ENCODE measurements at regions not wholly inside any gene's neighbourhood (a gene's known extent, or its start where the extent isn't known, plus 50 kb on each side); places are given as distances from the start of the nearest gene placed in this dataset.

DNA sequence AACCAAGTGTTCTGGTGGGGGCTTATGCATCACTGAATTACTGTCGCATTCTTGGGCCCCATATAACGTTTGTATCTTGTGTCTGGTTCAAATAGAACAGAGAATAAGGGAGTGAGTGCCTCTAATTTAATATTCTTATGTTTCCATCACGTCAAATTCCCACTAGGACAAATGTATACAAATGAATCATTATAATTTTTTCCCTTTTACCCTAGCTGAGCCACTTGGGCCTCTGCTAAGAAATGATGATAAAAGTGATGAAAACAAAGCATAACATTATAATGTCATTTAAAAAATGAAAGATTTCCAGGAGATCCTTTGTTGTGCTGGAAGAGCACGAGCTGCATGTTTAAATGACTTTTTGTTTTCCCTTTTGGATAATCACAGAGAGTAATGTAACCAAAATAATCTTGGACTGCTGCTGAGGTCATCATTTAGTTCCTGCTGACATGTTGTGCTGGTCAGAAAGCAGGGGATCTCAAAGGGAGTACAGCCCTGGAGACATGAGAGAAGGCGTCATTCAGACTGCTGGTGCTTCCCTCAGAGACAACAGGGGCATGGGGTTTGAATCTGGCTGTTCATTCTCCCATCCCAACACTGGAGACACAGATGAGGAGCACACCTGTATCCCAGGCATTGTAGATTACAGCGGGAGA lies 105.1 kb upstream of the SCOC start:
- intact Hi-C loops (cut with DNase I; ENCODE audit: low total_unique reads): no loop called here
- no peak for TF ChIP-seq CTCF (IDR thresholded peaks at IDR 0.05)
- TF ChIP-seq POLR2A (IDR thresholded peaks at IDR 0.05): no peak
- DNase-seq: no peak
- Histone ChIP-seq H3K4me3 (no peak overlapping the region), H3K36me3 (no peaks in the 10 kb centered on the region), H3K27ac (peak overlapping the region; percentile 16 to 54), H3K9me3 (no peaks in the 10 kb centered on the region), H3K27me3 (no peaks in the 10 kb centered on the region), H3K4me1 (no peaks in the 10 kb centered on the region)

DNA sequence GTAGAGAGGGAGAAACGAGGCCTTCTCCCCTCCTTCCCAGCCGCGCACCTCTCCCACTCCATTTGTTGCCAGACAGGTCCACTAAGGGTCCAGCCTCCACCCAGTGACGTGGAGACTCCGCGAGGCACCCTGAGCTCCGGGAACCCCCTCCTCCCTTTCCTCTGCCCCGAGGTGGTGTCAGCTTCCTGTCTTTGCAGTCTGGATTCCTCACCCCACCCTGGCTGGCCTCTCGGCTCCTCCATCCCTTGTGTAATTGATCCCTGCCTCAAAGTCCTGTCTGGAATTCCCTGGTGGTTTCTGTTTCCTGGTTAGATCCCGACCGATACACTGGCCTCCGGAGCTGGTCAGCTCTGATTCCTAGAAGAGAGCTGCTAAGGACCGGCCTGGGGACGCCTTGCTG lies 105.9 kb upstream of the SCOC start:
- Histone ChIP-seq H3K27ac (peak overlapping the region; percentile 16 to 54), H3K9me3 (no peaks in the 10 kb centered on the region), H3K4me3 (no peak overlapping the region), H3K4me1 (no peaks in the 10 kb centered on the region), H3K27me3 (no peaks in the 10 kb centered on the region), H3K36me3 (no peaks in the 10 kb centered on the region)
- no peak for DNase-seq
- TF ChIP-seq CTCF (IDR thresholded peaks at IDR 0.05) (no peak), POLR2A (IDR thresholded peaks at IDR 0.05) (no peak)
- intact Hi-C loops (cut with DNase I; ENCODE audit: low total_unique reads): no loop called here

GRCh38 chr4:140266958-140267568 lies 106.4 kb upstream of the SCOC start:
- intact Hi-C loops (cut with DNase I; ENCODE audit: low total_unique reads): no loop called here
- TF ChIP-seq CTCF (IDR thresholded peaks at IDR 0.05) (no peak), POLR2A (IDR thresholded peaks at IDR 0.05) (no peak)

DNA sequence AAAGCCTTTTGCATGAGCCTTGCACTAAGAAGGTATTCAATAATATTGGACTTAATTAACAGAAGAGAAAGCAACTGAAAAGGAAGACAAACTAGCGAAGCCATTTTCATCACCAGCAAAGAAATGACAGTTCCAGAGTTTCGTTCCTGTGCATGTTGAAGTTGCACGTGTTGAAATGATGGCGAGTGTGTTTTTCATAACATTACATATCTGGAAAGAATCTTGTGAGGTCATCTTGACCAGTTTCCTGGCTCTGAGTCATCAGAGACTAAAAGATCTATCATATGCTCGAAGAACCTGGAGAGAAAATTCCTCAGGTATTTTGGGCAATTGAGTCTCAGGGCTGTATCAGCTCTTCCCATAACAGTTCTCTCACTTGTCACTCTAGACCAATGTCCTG lies 106.2 kb upstream of the MAML3 start:
- Histone ChIP-seq H3K9me3 (no peaks in the 10 kb centered on the region), H3K4me1 (no peaks in the 10 kb centered on the region), H3K27me3 (no peaks in the 10 kb centered on the region), H3K4me3 (no peak overlapping the region), H3K36me3 (no peaks in the 10 kb centered on the region), H3K27ac (no peak overlapping the region)
- no peak for TF ChIP-seq POLR2A (IDR thresholded peaks at IDR 0.05)
- TF ChIP-seq CTCF (IDR thresholded peaks at IDR 0.05): no peak
- intact Hi-C loops (cut with DNase I; ENCODE audit: low total_unique reads): no loop called here
- peak in 1 of 2 donors; percentile 36 for DNase-seq

More at GRCh38 chr4:140266958-140267568, 106.4 kb upstream of the SCOC start:
- H3K4me3 ChIP-seq: no peak overlapping the region
- no peaks in the 10 kb centered on the region for H3K4me1 ChIP-seq
- H3K9me3 ChIP-seq: no peaks in the 10 kb centered on the region
- no peak for DNase-seq
- no peaks in the 10 kb centered on the region for H3K36me3 ChIP-seq
- no peak overlapping the region for H3K27ac ChIP-seq
- no peaks in the 10 kb centered on the region for H3K27me3 ChIP-seq

DNA sequence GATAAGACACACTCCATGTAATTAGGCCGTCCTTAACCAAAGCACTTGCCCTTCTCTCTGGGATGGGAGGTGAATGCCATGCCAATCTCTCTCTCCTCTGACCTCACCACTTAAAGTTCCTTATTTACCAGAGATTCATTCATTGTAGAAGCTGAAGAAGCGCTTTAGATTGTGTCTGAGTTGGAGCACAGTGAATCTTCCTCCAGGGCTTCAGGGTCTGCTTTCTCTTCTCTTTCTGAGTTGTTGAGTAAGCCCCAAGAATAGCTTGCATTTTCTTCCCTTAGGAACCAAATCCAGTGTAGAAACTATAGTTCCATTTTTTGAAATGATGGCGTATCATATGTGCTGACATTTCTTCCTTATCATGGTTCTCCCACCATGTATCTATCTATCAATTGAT lies 104.5 kb upstream of the MAML3 start:
- intact Hi-C loops (cut with DNase I; ENCODE audit: low total_unique reads): loop anchor here (10.0 kb wide), 1 partner anchor 524 kb away; no protein-coding TSS in a partner anchor
- Histone ChIP-seq H3K36me3 (no peaks in the 10 kb centered on the region), H3K9me3 (no peaks in the 10 kb centered on the region), H3K4me3 (no peak overlapping the region), H3K27ac (no peak overlapping the region), H3K4me1 (peaks cover 0 to 11% of the 10 kb centered on the region in 2 donors), H3K27me3 (no peaks in the 10 kb centered on the region)
- no peak for DNase-seq
- TF ChIP-seq CTCF (IDR thresholded peaks at IDR 0.05): no peak
- no peak for TF ChIP-seq POLR2A (IDR thresholded peaks at IDR 0.05)
